ENCODE measurements at regions not wholly inside any gene's neighbourhood (a gene's known extent, or its start where the extent isn't known, plus 50 kb on each side); places are given as distances from the start of the nearest gene placed in this dataset.

DNA sequence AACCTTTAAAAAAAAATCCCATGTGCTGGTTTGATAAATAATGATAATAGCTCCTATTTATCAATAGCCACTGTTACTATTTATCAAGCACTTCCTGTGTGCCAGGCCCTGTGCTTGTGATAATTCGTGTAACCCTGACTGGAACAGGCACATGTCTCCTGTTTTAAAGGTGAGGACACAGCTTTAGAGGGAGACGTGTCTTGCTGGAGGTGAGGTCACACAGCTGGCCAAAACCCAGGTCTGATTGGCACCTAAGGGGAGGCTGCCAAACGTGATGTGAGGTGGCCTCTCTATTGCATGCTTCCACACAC lies 156.6 kb downstream of the VRK1 start:
- TF ChIP-seq CTCF (IDR thresholded peaks at IDR 0.05; ENCODE audit: insufficient read depth, low read length) (no peak), POLR2AphosphoS5 (IDR thresholded peaks at IDR 0.05; ENCODE audit: low read depth) (no peak)
